Osteocyte (in vitro differentiated cells): ENCODE measurements at regions not wholly inside any gene's neighbourhood (a gene's known extent, or its start where the extent isn't known, plus 50 kb on each side); places are given as distances from the start of the nearest gene placed in this dataset.

Experiments
- DNase-seq: peaks from one replicate; pipeline ENCODE4 v3.0.0; 2021; ENCODE audit warnings: mixed read lengths; ENCODE audit not compliant: unreplicated experiment; ENCODE audit errors: extremely low spot score
- H3K27ac Mint-ChIP-seq: one replicate; pipeline ENCODE4 v1.8.0; 2021; ENCODE audit warnings: mild to moderate bottlenecking, mixed read lengths; ENCODE audit not compliant: unreplicated experiment
- H3K27me3 Mint-ChIP-seq: one replicate; pipeline ENCODE4 v1.8.0; 2021; ENCODE audit warnings: mixed read lengths; ENCODE audit not compliant: unreplicated experiment
- H3K36me3 Mint-ChIP-seq: one replicate; pipeline ENCODE4 v1.8.0; 2021; ENCODE audit warnings: mixed read lengths; ENCODE audit not compliant: unreplicated experiment
- H3K4me1 Mint-ChIP-seq: one replicate; pipeline ENCODE4 v1.8.0; 2021; ENCODE audit warnings: mixed read lengths; ENCODE audit not compliant: unreplicated experiment
- H3K4me3 Mint-ChIP-seq: one replicate; pipeline ENCODE4 v1.8.0; 2021; ENCODE audit warnings: mild to moderate bottlenecking, moderate library complexity, mixed read lengths; ENCODE audit not compliant: unreplicated experiment
- H3K9me3 Mint-ChIP-seq: one replicate; pipeline ENCODE4 v1.8.0; 2021; ENCODE audit warnings: mixed read lengths; ENCODE audit not compliant: unreplicated experiment
- TF ChIP-seq, protein P1 (sequence below): fragments of 200-600 bp; sonication (generic); IDR thresholded peaks from 2 replicates; pipeline ENCODE4 v1.5.0; 2021; ENCODE audit warnings: antibody characterized with exemption, mild to moderate bottlenecking, moderate library complexity

GRCh38 chr18:10119528-10119927 is 205.7 kb downstream of the VAPA start:
- Mint-ChIP-seq H3K27me3 (no peaks in the 10 kb centered on the region), H3K9me3 (peaks cover 3% of the 10 kb centered on the region), H3K4me3 (no peak overlapping the region), H3K36me3 (peaks cover 3% of the 10 kb centered on the region), H3K27ac (no peak overlapping the region), H3K4me1 (peaks cover 25% of the 10 kb centered on the region)
- TF ChIP-seq, protein P1, sequence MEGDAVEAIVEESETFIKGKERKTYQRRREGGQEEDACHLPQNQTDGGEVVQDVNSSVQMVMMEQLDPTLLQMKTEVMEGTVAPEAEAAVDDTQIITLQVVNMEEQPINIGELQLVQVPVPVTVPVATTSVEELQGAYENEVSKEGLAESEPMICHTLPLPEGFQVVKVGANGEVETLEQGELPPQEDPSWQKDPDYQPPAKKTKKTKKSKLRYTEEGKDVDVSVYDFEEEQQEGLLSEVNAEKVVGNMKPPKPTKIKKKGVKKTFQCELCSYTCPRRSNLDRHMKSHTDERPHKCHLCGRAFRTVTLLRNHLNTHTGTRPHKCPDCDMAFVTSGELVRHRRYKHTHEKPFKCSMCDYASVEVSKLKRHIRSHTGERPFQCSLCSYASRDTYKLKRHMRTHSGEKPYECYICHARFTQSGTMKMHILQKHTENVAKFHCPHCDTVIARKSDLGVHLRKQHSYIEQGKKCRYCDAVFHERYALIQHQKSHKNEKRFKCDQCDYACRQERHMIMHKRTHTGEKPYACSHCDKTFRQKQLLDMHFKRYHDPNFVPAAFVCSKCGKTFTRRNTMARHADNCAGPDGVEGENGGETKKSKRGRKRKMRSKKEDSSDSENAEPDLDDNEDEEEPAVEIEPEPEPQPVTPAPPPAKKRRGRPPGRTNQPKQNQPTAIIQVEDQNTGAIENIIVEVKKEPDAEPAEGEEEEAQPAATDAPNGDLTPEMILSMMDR, result no peak
- DNase-seq, result no peak

- Mint-ChIP-seq H3K36me3 (peaks cover 3% of the 10 kb centered on the region), H3K27me3 (no peaks in the 10 kb centered on the region), H3K9me3 (peaks cover 3% of the 10 kb centered on the region), H3K4me1 (peaks cover 27% of the 10 kb centered on the region), H3K27ac (no peak overlapping the region), H3K4me3 (no peak overlapping the region)
- no peak for DNase-seq
- TF ChIP-seq, protein P1, result no peak
These were observed 206.2 kb downstream of the VAPA start for GRCh38 chr18:10119991-10120390.

GRCh38 chr18:10120622-10121021 is 206.8 kb downstream of the VAPA start:
- H3K4me1 Mint-ChIP-seq, result peaks cover 27% of the 10 kb centered on the region
- no peak for DNase-seq

DNA sequence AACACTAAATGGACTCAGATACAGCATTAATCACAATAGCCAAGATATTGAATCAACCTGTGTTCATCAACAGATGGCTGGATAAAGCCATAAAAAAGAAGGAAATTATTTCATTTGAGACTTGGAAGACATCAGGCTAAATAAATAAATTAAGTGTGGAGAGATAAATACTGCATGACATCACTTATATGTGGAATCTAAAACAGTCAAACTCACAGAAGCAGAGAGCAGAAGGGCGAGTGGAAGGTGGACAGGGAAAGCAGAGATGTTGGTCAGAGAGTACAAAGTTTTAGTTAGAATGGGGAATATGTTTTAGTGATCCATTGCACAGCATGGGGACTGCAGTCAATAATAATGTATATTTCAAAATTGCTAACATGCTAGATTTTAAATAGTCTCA is 207.2 kb downstream of the VAPA start:
- TF ChIP-seq, protein P1, result no peak
- Mint-ChIP-seq H3K27ac (peak overlapping the region; percentile 28), H3K36me3 (peaks cover under 1% of the 10 kb centered on the region), H3K27me3 (no peaks in the 10 kb centered on the region), H3K4me3 (no peak overlapping the region), H3K9me3 (peaks cover 3% of the 10 kb centered on the region), H3K4me1 (peaks cover 27% of the 10 kb centered on the region)
- no peak for DNase-seq

More at GRCh38 chr18:10120622-10121021, 206.8 kb downstream of the VAPA start:
- Mint-ChIP-seq H3K9me3 (peaks cover 3% of the 10 kb centered on the region), H3K27ac (peak overlapping the region; percentile 28), H3K4me3 (no peak overlapping the region), H3K27me3 (no peaks in the 10 kb centered on the region), H3K36me3 (peaks cover 3% of the 10 kb centered on the region)
- TF ChIP-seq, protein P1, result no peak

DNA sequence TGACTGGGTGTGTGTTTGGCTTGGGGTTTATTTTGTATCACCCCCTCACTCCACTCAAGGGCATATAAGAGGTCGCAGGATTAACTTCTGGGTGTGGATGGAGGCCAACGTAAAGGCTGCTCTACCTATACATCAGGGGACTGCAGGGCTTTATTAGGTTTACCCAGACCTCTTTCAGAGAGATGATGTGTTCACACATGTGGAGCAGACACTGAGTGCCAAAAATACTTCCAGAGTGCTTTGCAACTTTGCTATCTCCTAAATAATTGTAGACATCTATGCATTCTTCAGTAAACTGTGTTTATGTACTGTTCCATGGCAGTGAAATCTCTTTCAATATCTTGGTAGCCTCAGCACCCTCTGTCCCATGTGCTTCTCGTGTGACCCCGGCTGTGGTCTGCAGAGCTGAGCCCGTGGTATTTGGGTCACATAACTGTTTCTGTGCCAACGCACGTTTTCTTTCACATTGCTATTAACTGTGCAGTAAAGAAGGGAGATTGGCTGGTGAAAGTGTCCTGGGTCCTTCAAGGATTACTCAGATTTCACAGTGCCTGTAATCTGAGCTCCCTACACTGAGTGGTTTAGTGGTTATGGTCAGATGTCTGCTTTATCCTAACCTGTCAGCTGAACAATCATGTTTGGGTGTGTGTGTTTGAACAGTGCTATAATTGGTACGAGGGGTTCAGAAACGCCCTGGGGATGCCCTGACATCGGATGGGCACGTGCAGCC is 208.1 kb downstream of the VAPA start:
- Mint-ChIP-seq H3K27me3 (no peaks in the 10 kb centered on the region), H3K9me3 (peaks cover 3% of the 10 kb centered on the region), H3K27ac (peak overlapping the region; percentile 68), H3K4me3 (no peak overlapping the region), H3K4me1 (peaks cover 27% of the 10 kb centered on the region), H3K36me3 (no peaks in the 10 kb centered on the region)
- TF ChIP-seq, protein P1, result no peak
- DNase-seq, result no peak
